Forelimb muscle (tissue), 1 donor: ENCODE measurements at regions not wholly inside any gene's neighbourhood (a gene's known extent, or its start where the extent isn't known, plus 50 kb on each side); places are given as distances from the start of the nearest gene placed in this dataset.
"Not testable (repeated sequence)": the region's sequence is repeated elsewhere in the genome, so short reads cannot be mapped to it uniquely, and the experiment has no call there.

Experiments used
- DNase-seq: peaks from one replicate; pipeline ENCODE4 v3.0.0-alpha.2; 2013; ENCODE audit warnings: low read depth

DNA sequence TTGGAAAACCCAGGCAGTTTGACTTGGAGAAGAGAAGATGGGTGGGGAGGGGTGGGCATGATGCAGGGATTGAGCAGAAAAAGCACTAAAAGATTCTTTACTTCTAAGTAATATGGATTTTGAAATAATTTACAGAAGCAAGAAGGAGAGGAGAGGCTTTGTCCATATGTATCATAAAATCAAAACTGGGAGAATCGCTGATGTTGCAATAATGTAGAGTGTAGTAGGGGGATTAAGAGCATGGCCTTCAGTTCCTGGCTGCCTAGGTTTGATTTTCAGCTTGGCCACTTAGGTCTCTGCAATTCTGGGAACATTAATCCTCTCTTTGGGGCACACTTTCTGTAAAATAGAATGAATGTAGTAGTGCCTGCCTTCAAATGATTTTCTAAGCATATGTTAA is 1760.4 kb upstream of the CELF4 start:
- DNase-seq: no peak

DNA sequence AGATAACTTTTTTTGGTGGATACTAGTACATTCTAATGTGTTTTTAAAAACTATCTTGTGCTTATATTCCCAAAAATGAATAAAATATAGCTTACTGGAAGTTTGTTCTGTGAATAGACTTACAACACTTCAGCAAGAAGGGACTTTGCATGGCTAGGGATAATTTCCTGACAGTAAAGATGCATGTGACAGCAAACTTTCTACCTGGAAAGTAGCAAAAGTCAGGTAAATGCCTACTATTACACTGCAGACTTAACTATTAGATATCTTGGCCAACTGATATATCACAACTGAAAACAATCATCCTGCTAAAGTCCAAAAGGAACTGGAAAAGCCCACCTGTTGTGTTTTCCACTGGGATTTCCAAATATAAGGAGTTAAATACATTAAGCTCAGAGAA is 1753.5 kb upstream of the CELF4 start:
- no peak for DNase-seq

DNA sequence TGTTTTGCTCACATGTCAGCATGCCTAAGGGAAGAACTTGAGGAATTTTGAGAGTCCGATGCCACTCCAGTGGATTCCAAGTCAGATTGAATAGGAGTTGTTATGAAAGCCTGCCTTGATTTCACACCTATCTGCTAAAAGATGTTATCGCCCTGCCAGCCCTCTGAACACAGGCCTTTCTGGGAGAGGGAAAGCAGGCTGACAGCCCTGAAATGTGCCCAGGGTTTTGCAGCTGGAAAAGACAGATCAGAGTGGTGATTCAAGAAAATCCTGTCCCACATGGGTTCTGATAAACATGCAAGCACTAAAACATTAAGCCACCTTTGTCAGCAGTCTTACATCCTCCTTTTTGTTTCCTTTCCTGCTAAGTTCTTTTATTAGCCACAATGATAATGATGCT is 1752.9 kb upstream of the CELF4 start:
- DNase-seq: no peak

DNA sequence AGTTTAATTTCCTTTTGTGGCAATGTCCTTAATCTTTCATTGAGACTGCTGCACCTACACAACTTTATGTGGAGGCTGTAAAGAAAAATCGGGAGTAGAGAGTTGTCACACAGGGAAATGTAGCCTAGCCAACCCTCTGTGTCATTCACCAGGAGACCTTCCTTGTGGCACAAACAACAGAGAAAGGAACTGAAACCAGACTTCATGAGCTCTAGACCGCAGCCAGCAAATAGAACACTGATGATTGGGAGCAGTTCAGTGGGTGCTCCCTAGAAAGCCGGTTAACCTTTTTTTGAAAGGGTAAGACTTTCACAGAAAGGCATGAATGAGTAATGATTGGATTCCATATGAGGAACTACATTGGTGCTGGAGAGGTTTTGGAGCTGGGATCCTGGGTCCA is 1752.4 kb upstream of the CELF4 start:
- no peak for DNase-seq

DNA sequence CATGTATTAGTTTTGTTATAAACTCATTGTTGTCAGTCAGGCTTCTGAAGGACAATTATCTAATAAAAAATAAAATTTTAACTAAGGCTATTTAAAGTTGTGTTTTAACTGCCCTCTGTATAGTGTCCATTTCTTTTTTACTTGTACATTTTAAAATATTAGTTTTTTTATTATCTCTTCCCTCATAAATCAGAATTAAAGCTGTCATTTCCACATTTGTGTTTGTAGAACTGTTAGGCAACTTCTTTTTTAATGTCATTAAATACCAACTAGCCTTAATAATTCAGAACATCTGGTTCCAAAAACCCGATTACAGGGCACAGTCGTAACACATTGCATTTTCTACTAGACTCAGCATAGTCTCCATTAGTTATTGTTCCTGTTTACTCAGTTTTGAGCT is 1749.0 kb upstream of the CELF4 start:
- DNase-seq: no peak

DNA sequence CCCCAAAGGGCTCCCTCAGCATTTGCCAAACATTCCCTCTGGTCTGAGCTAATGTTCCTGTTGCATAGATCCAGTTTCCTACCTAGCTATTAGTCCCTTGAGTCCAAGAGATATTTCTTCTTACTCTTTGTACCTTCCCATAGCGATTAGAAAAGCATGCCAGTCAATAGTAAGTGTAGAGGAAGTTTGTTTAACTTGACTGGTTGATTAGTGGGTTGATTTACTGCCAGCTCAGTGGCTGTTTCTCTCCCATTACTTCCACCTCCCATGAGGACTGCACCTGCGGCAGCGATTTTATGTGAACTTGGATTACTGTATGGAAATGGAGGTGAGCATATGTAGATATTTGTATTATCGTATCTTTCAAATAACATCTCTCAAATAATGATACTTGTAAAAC is 1748.4 kb upstream of the CELF4 start:
- DNase-seq: no peak

DNA sequence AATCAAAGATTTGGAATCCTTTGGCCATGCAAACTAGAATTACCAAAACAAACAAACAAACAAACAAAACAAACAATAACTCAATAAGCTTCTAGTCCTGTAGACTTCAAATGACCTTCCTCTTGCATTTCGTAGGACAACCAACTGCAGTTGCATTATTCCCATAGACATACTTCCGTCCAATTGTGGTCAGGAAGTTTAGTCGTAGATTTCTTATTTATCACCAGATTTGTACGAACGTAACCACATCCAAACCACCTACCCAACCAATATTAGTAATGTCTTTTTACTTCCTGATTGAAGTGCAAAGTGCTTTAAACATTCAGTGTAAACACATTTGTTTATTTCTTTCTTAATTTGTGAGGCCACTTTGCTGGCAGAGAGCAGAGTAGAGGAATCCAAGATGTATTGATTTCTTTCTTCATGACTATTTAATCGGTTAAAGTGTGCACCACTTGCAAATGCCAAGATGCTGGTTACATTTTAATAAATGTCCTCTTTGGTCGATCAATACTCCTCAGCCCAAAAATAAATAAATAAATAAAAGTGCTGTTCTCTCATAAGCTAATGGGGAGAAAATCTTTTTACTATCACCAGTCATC is 1745.6 kb upstream of the CELF4 start:
- no peak for DNase-seq

DNA sequence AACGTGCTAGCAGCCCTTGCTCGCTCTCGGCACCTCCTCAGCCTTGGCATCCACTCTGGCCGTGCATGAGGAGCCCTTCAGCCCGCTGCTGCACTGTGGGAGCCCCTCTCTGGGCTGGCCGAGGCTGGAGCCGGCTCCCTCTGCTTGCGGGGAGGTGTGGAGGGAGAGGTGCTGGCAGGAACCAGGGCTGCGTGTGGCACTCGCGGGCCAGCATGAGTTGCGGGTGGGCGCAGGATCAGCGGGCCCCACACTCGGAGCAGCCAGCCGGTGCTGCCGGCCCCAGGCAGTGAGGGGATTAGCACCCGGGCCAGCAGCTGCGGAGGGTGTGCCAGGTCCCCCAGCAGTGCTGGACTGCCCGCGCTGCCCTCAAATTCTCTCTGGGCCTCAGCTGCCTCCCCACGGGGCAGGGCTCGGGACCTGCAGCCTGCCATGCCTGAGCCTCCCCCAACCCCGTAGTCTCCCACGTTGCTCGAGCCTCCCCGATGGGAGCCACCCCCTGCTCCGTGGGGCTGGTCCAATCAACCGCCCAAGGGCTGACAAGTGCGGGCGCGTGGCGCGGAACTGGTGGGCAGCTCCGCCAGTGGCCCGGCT is 1743.4 kb upstream of the CELF4 start:
- DNase-seq: not testable (repeated sequence)

DNA sequence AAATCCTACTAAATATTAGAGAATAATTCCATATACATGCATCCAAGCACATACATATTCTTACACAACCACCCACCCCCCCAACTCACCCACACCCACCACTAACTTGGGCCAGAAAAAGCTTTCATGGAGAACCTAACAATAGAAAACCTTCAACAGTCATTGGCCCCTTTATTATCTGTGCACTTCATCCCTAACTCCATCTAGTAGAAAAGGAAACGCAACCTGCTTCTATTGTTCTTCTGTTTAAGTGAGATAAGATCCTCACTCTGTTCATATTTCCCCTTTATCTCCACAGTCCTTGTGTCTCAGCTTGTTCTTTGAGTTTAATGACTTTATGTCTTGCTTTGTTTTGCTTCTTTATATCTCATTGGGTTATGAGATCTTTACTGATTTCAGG is 1740.2 kb upstream of the CELF4 start:
- DNase-seq: no peak

DNA sequence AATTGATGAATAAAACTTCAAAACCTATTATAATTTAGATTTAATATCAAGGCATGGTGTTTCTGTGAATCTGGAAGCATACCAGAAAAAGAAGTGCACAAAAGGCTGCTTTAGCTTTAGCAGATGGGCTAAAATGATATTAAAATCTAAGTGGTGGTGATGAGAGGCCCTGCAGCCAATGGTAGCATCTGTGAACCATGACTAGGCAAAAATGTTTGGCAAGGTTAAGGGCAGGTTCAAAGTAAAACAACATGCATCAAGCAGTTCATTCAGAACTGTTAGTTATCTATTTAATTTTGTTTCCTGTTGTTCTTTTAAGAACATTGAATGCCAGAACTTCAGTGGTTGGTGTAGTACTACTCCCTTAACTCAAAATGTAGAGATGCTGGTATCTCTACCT is 1736.9 kb upstream of the CELF4 start:
- no peak for DNase-seq

DNA sequence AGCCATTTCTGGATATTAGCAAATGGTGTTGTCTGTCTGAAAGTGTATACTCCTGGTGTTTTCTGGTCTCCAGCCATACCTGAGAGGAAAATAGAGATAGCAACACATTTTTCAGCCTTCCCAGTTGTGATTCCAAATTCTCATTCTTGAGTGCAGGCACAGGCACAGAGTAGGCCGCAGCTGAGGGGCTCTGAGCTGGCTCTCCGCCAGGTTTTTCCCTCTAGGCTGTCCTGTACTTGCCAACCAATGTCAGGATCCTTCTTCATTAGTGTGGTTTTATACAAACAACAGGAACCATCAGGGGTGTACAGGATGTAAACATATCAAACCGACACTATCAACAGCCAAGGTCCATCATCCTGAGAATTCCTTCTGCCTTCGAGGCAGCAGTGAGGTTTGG is 1733.6 kb upstream of the CELF4 start:
- no peak for DNase-seq

DNA sequence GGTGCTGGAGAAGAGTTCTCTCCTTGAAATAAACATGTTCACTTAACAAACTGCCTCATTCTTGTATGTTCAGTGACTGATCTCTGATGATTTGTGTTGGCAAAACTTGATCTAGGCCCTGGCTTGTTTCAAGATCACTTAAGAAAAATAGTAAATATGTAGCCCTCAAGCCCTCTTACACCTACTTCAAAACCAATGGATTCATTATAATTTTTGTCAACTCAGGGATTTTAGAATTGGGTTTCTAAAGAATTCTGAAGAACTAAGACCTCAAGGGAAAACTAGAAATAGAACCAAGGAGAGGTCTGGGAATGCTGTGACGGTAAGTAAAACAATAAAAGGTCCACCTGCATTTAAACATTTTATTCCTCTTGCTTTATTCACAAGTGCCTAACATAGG is 1731.6 kb upstream of the CELF4 start:
- no peak for DNase-seq

DNA sequence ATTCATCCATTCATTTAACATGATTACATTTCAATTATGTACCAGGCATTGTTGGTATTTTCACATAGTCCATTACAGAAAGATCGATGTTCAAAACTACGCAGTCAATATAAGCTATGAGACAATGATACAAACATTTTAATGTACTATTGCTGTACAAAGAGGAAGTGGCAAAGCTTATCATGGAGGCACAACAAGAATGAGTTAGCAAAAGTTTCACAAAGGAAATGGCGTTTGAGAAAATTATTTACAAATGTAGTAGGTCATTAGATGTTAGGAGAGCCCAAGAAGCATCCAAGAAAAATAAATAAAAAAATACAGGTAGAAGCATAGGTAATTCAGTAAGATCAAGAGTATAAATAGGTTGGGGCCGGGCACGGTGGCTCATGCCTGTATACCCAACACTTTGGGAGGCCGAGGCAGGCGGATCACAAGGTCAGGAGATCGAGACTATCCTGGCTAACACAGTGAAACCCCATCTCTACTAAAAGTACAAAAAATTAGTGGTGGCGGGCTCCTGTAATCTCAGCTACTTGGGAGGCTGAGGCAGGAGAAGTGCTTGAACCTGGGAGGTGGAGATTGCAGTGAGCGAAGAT is 1730.8 kb upstream of the CELF4 start:
- DNase-seq: no peak

DNA sequence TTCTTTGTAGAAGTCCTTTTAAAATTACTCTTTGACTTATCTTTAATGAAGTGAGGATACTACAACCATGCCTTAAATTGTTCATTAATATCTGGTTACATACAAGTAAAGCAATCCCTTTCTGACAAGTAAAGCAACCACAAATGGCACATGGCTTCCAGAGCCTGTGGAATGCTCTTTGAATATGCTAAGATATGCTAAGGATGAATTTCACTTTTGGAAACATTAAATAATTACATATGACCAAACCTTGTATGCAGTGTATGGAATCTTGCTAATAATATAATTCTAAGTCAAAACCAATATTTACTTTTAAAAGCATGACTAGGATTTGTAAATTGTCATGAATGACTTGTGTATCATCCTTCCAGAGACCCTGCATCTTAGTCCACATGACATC is 1711.2 kb upstream of the CELF4 start:
- DNase-seq: no peak

DNA sequence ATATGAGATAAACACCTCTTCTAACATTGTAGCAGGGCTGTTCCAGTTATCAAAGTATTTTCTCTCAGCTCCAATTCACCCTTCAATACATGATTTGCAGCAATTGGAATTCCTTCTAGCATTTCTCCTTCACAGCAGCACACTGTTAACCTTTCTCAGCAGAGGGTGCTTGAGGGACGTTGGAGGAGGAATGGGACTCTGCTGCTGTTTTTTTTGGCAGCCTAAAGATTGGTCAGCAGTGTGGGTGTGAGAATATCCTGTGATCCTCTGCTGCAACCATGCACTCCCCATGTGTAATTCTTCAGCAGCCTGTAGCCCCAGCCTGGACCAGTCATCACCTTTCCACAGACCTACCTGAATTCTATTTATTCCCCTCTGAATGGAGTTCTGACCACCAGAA is 1708.9 kb upstream of the CELF4 start:
- DNase-seq: no peak

DNA sequence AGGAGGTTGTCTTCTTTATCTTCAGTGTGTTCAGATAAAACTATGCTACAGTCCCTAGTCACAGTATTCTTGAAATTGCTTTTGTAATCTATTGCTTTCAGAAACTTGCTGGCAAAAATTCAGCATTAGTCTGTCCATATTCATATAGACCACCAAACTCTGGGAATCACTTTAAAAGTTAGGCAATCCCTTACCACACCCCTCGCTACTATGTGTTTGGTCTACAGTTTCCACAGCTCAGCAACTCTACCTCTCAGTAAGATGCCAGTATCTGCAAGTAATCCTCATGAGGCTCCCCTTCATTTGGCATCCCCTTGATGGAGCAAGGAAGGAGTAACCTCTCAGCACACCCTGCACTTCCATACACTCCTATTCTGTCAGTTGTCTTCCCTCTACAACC is 1706.6 kb upstream of the CELF4 start:
- DNase-seq: no peak

DNA sequence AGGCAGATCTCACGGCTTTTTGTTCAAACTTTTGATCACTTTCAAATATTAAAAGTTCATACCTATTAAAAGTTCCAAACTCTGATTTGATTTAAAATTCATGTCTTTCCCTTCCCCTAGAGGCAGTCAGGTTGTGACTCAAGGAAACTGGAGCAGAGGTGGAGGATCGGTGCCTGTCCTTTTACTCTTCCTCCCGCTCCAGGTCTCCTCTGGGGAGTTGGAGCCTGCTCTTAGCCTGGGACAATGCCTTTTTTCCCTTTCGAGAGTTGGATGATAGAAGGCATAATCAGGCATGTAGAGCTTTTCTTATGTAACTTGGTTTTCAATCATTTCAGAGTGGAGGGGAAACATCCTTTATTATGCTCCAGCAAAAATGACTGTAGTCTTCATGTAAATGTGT is 1706.1 kb upstream of the CELF4 start:
- DNase-seq: no peak

DNA sequence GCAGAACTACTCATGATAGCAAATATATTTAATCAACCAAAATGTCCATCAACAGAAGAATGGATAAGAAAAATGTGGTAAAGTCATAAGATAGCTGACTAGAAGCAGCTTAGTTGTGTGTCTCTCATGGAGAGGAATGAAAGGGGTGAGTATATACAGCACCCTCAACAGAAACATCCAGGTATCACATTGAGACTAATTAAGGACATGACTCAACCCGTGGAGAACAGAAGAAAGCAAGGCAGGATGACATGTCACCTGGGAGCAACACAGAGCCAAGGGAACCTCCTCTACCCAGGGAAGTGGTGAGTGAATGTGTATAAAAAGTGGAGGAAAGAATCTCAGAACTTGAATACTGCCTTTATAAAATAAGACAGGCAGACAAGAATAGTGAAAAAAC is 1695.0 kb upstream of the CELF4 start:
- no peak for DNase-seq

DNA sequence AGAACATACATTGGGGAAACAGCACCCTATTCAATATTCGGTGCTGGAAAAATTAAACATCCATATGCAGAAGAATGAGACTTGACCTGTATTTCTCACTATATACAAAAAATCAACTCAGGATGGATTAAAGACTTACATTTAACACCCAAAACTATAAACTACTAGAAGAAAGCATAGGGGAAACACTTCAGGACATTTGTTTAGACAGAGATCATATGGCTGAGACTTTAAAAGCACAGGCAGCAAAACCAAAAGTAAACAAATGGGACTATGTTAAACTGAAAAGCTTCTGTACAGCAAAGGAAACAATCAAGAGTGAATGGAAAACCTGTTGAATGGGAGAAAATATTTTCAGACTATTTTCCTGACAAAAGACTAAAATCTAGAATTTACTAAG is 1694.1 kb upstream of the CELF4 start:
- no peak for DNase-seq

DNA sequence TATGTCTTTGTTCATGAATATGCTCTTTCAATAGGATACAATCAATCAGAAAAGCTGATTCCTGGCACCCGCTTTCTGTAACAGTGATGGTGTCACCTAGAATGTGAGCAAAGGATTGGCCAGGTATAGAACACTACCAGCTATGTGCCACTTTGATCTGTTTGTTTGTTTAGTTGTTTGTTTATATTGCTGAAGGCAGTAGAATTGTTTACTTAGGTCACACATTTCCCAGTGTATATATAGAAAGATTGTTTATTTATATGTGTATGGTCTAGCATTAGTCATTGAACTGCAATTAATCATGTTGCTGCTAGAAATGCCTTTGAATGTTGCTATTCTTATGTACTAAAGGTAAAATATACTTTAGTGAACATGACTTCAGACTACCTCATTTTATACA is 1678.6 kb upstream of the CELF4 start:
- DNase-seq: no peak

DNA sequence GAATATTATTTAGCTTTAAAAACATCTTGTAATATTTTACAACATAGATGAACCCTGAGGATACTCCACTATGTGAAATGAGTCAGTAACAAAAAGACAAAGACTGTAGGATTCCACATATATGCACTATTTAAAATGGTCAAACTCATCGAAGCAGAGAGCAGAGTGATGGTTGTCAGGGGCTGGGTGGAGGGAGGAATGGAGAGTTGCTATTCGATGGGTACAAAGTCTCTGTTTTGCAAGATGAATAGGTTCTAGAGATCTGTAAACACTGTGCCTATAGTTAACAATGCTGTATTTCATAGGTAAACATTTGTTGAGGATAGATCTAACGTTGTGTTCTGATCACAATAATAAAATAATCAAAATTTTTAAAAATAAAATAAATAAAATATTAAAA is 1675.9 kb upstream of the CELF4 start:
- no peak for DNase-seq

DNA sequence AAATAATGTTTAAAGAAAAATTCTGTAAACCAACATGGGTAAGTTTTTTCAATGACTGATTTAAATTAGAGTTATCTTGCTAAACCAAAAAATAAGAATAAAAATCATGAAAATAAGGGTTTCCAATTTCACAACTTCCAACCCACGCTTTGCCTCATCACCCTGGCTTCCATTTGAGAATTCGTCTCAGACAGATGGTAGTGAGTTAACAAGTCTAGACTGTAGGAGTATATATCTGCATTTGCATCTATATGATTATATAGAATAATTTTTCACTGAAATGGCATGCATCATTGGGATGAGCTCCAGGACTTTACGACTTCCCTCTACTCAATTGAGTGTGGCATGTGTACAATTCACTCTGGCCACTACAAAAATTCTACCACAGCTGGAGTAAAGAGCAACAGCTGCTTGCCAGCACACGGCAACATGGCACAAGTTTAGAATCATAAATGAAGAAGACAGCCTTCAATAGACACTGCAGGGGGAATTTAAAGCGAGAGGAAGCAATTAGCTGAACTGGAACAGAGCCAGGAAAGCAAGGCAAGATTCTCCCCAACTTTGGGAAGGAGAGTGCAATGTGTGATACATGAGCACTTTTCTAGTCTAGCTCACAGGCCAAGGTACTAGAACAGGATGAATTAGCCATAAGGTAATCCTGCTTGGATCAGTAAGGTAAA is 1673.5 kb upstream of the CELF4 start:
- no peak for DNase-seq

DNA sequence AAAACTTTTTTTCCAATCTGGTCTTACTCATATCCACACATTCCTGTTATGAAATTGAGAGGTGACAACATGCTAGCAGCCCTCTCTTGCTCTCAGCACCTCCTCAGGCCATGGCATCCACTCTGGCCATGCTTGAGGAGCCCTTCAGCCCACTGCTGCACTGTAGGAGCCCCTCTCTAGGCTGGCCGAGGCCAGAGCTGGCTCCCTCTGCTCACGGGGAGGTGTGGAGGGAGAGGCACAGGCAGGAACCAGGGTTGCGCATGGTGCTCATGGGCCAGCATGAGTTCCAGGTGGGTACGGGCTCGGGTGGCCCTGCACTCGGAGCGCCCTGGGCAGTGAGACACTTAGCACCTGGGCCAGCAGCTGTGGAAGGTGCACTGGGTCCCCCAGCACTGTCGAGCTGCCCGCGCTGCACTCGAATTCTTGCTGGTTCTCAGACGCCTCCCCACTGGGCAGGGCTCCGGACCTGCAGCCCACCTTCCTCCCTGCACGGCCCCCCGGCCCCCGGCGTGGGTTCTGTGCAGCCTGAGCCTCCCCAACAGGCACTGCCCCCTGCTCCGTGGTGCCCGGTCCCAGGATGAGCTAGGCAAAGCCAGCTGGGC is 1669.6 kb upstream of the CELF4 start:
- no peak for DNase-seq
